GM10266 (cell line): ENCODE measurements at regions not wholly inside any gene's neighbourhood (a gene's known extent, or its start where the extent isn't known, plus 50 kb on each side); places are given as distances from the start of the nearest gene placed in this dataset.

Source experiments
- DNase-seq: peaks from one replicate; pipeline ENCODE4 v3.0.0; 2012; ENCODE audit errors: extremely low spot score
- CTCF ChIP-seq: IDR thresholded peaks from 2 replicates; pipeline ENCODE4 v1.5.1; 2012; ENCODE audit warnings: mild to moderate bottlenecking, low read depth; ENCODE audit not compliant: control insufficient read depth, insufficient read depth; ENCODE audit errors: missing control alignments

GRCh38 chr6:165931675-165932074, 236.0 kb downstream of the TBXT start:
- no peak for DNase-seq
- no peak for TF ChIP-seq CTCF

- no peak for DNase-seq
Observed at GRCh38 chr6:165930668-165931214, 236.9 kb downstream of the TBXT start.

DNA sequence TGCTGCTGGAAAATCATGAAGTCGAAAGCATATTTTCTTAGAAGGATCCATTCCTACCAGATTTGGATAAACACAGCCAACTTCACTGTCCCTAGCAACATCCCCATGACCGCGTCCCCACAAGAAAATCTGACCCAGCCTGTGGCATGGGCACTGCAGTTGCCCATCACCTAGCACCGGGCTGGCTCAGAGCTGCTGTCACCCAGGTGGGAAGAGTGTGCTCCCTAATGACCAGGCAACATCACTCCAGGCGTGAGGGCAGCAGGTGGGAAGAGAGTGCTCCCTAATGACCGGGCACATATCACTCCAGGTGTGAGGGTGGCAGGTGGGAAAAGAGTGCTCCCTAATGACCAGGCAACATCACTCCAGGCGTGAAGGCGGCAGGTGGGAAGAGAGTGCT, 238.0 kb downstream of the TBXT start:
- TF ChIP-seq CTCF = no peak
- DNase-seq = no peak

More at GRCh38 chr6:165930668-165931214, 236.9 kb downstream of the TBXT start:
- no peak for TF ChIP-seq CTCF

DNA sequence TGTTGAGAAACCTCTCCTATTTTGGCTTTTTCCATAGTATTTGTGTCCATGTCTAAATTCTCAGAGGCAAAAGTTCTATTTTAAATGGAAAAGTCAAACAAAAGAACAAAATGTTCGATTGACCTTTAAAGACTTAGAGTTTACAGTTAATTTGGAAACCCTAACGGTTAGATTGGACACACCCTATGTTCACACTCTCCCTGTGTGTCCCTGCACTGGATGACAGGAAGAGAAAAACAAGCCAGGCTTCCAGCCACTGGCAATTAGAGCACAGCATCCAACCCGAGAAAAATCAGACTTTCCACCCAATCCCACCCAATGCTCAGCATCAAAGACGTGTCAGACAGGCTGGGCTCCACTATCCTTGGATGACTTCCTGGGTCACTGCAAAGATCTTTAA, 241.3 kb downstream of the TBXT start:
- TF ChIP-seq CTCF = no peak
- no peak for DNase-seq

- DNase-seq = no peak
- no peak for TF ChIP-seq CTCF
Observed at GRCh38 chr6:165925474-165926156, 242.0 kb downstream of the TBXT start.

DNA sequence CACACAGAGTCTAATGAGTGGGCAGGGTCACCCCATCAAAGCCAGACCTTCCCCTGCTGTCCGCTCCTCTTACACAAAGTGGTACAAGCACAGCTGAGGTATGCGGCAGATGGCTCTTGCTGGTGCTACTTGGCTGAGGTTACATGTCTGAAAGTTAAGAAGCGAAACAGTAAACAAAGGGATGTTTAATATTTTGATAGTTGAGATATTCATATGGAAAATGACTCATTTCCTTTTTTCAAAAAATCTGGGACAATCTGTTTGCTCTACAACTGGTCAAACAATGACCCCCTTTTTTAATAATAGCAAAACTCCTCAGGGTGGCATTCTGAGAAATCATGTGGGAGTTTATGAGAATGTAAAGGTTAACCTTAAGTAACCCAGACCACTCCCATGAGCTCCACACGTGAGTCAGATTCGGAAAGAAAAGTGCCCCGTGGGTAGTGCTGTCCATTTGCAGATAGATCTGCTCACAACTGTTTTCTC, 245.3 kb downstream of the TBXT start:
- TF ChIP-seq CTCF = no peak
- no peak for DNase-seq

DNA sequence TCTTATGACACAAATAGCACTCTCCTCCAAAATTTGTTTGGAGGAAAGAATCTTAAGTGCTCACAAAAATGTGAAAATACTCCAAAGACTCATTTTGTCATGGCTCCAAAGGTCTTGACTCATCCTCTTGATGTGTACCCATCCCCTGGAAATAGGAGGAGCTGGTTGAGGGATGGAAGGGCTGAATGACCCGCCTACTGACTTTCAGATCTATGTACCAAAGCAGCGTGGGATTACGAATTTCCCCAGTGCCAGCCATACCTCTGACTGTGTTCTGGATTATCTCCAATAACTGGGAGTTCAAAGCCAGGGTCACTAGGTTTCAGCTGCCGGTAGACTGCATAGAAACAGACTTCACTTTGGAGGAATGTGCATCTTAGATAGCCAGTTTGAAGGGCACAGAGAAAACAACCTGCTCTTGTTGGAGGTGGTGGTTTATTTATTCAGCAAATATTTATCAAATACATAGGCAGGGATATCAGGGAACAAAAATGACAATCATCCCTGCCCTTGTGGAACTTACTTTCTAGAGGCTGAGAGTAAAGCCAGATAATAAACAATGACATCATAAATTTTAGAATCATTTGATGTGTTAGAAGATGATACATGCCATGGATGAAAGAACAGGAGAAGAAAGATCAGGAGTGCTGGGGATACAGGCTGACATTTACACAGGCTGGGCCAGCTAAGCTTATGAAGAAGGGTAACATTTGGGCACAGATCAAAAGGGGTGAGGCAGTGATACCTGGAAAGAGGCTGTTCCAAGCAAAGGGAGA, 246.6 kb downstream of the TBXT start:
- TF ChIP-seq CTCF = no peak
- no peak for DNase-seq
